Liver (tissue), 3 donors: ENCODE measurements at regions not wholly inside any gene's neighbourhood (a gene's known extent, or its start where the extent isn't known, plus 50 kb on each side); places are given as distances from the start of the nearest gene placed in this dataset.

Experiments
- CTCF ChIP-seq: fragments of 150-350 bp; IDR thresholded peaks from 2 replicates; pipeline ENCODE4 v1.5.1; 2017; ENCODE audit warnings: improper control_type of control experiment, low read depth, low read length; ENCODE audit not compliant: missing input control
- EGR1 ChIP-seq, 2 donors: IDR thresholded peaks; 2 replicates each; pipeline ENCODE4 v1.6.1; 2016 to 2018; ENCODE audit warnings: antibody characterized with exemption in 2 of 2, low read depth in 2 of 2
- FOXA1 ChIP-seq: IDR thresholded peaks from 2 replicates; pipeline ENCODE4 v1.6.1; 2016; ENCODE audit warnings: antibody characterized with exemption
- GABPA ChIP-seq, 2 donors: IDR thresholded peaks in 1 of 2; conservative IDR thresholded peaks in 1 of 2; 2 replicates each; pipeline ENCODE4 v1.6.1; 2016; ENCODE audit warnings: antibody characterized with exemption in 2 of 2, mild to moderate bottlenecking in 1 of 2, moderate library complexity in 1 of 2
- HNF4A ChIP-seq, 2 donors: conservative IDR thresholded peaks; 2 replicates each; pipeline ENCODE4 v1.6.1; 2016; ENCODE audit warnings: antibody characterized with exemption in 2 of 2, mild to moderate bottlenecking in 2 of 2
- JUND ChIP-seq, 2 donors: IDR thresholded peaks; 2 replicates each; pipeline ENCODE4 v1.6.1; 2016; ENCODE audit warnings: antibody characterized with exemption in 2 of 2
- MAX ChIP-seq: IDR thresholded peaks from 2 replicates; pipeline ENCODE4 v1.6.1; 2016; ENCODE audit warnings: antibody characterized with exemption
- RAD21 ChIP-seq, 2 donors: IDR thresholded peaks; 2 replicates each; pipeline ENCODE4 v1.6.1; 2016; ENCODE audit warnings: antibody characterized with exemption in 2 of 2, mild to moderate bottlenecking in 2 of 2
- REST ChIP-seq: IDR thresholded peaks from 2 replicates; pipeline ENCODE4 v1.6.1; 2016; ENCODE audit warnings: antibody characterized with exemption, mild to moderate bottlenecking
- TAF1 ChIP-seq: conservative IDR thresholded peaks from 2 replicates; pipeline ENCODE4 v1.6.1; 2016; ENCODE audit warnings: antibody characterized with exemption, mild to moderate bottlenecking
- donor health status: healthy.
- donor health status: healthy.

- TF ChIP-seq CTCF (no peak), GABPA (IDR thresholded peaks at IDR 0.05 in 1 of 2, conservative IDR thresholded peaks at IDR 0.05 in 1 of 2) (no peak), EGR1 (IDR thresholded peaks at IDR 0.05; ENCODE audit: low read depth in 2 of 2) (no peak), FOXA1 (no peak), RAD21 (IDR thresholded peaks at IDR 0.05) (no peak), HNF4A (conservative IDR thresholded peaks at IDR 0.05) (no peak), TAF1 (no peak), JUND (IDR thresholded peaks at IDR 0.05) (no peak), MAX (no peak), REST (no peak)
Observed at GRCh38 chr3:168645180-168645579, 549.5 kb upstream of the GOLIM4 start.
